Naive B cell (primary cell): ENCODE measurements at regions not wholly inside any gene's neighbourhood (a gene's known extent, or its start where the extent isn't known, plus 50 kb on each side); places are given as distances from the start of the nearest gene placed in this dataset.
"Not testable (repeated sequence)": the region's sequence is repeated elsewhere in the genome, so short reads cannot be mapped to it uniquely, and the experiment has no call there.

Experiments
- ATAC-seq, 2 donors: fragments of 150-1000 bp; cut with Tn5 transposase; 2 replicates each; pipeline ENCODE4 v1.10.0; 2021; ENCODE audit warnings: low read depth in 2 of 2, mild to moderate bottlenecking in 2 of 2, moderate library complexity in 2 of 2
- DNase-seq: peaks from one replicate; pipeline ENCODE4 v3.0.0; 2022
- H3K27ac Mint-ChIP-seq, 6 donors: one replicate each; pipeline ENCODE4 v1.8.0; 2020 to 2022; ENCODE audit warnings: mild to moderate bottlenecking in 6 of 6, mixed read lengths in 6 of 6, moderate library complexity in 5 of 6, inconsistent platforms in 2 of 6
- H3K27me3 Mint-ChIP-seq, 3 donors: one replicate each; pipeline ENCODE4 v1.8.0; 2021 to 2022; ENCODE audit warnings: mixed read lengths in 3 of 3, mild to moderate bottlenecking in 1 of 3
- H3K36me3 Mint-ChIP-seq, 2 donors: one replicate each; pipeline ENCODE4 v1.8.0; 2020 to 2022; ENCODE audit warnings: mixed read lengths in 2 of 2, inconsistent platforms in 1 of 2, mild to moderate bottlenecking in 1 of 2
- H3K4me1 Mint-ChIP-seq, 3 donors: one replicate each; pipeline ENCODE4 v1.8.0; 2020 to 2022; ENCODE audit warnings: mixed read lengths in 3 of 3, inconsistent platforms in 1 of 3, mild to moderate bottlenecking in 1 of 3, moderate library complexity in 1 of 3
- H3K4me3 Mint-ChIP-seq, 8 donors: one replicate each; pipeline ENCODE4 v1.8.0; 2020 to 2022; ENCODE audit warnings: mild to moderate bottlenecking in 8 of 8, mixed read lengths in 8 of 8, moderate library complexity in 8 of 8, inconsistent platforms in 2 of 8
- H3K9me3 Mint-ChIP-seq, 7 donors: one replicate each; pipeline ENCODE4 v1.8.0; 2020 to 2022; ENCODE audit warnings: mixed read lengths in 7 of 7, mild to moderate bottlenecking in 5 of 7, inconsistent platforms in 2 of 7, moderate library complexity in 1 of 7

GRCh38 chr11:13183094-13183825 is 94.3 kb upstream of the BMAL1 start:
- DNase-seq (no peak), ATAC-seq (no peak)
- Mint-ChIP-seq H3K4me3 (no peak overlapping the region), H3K9me3 (peaks cover 7 to 24% (median 13%) of the 10 kb centered on the region in 7 donors), H3K27ac (no peak overlapping the region), H3K27me3 (peaks cover 0 to 11% (median 0%) of the 10 kb centered on the region in 3 donors), H3K4me1 (peaks cover 0 to 2% (median 0%) of the 10 kb centered on the region in 3 donors), H3K36me3 (peaks cover 2 to 6% of the 10 kb centered on the region in 2 donors)

GRCh38 chr11:13183826-13184196 is 93.8 kb upstream of the BMAL1 start:
- Mint-ChIP-seq H3K27ac (no peak overlapping the region), H3K36me3 (peaks cover 7 to 12% of the 10 kb centered on the region in 2 donors), H3K9me3 (peaks cover 11 to 30% (median 19%) of the 10 kb centered on the region in 7 donors), H3K4me1 (peaks cover 0 to 2% (median 0%) of the 10 kb centered on the region in 3 donors), H3K27me3 (peaks cover 0 to 11% (median 0%) of the 10 kb centered on the region in 3 donors), H3K4me3 (no peak overlapping the region)
- no peak for DNase-seq
- no peak for ATAC-seq

- Mint-ChIP-seq H3K9me3 (peaks cover 12 to 32% (median 20%) of the 10 kb centered on the region in 7 donors), H3K4me3 (no peak overlapping the region), H3K27me3 (peaks cover 0 to 11% (median 0%) of the 10 kb centered on the region in 3 donors), H3K4me1 (peaks cover 0 to 2% (median 0%) of the 10 kb centered on the region in 3 donors), H3K27ac (no peak overlapping the region), H3K36me3 (peaks cover 8 to 12% of the 10 kb centered on the region in 2 donors)
- no peak for ATAC-seq
- DNase-seq: no peak
Measured at GRCh38 chr11:13184295-13184794, 93.2 kb upstream of the BMAL1 start.

- H3K4me1 Mint-ChIP-seq: peaks cover 0 to 2% (median 0%) of the 10 kb centered on the region in 3 donors
- no peak overlapping the region for H3K27ac Mint-ChIP-seq
- H3K27me3 Mint-ChIP-seq: peaks cover 0 to 16% (median 5%) of the 10 kb centered on the region in 3 donors
- H3K36me3 Mint-ChIP-seq: peaks cover 8 to 12% of the 10 kb centered on the region in 2 donors
- H3K9me3 Mint-ChIP-seq: peaks cover 13 to 44% (median 27%) of the 10 kb centered on the region in 7 donors
- no peak overlapping the region for H3K4me3 Mint-ChIP-seq
- DNase-seq: no peak
- no peak for ATAC-seq
Measured at GRCh38 chr11:13188179-13188578, 89.4 kb upstream of the BMAL1 start.

GRCh38 chr11:13189561-13190426 is 87.8 kb upstream of the BMAL1 start:
- Mint-ChIP-seq H3K4me1 (no peaks in the 10 kb centered on the region), H3K27ac (no peak overlapping the region), H3K27me3 (peaks cover 5 to 16% (median 6%) of the 10 kb centered on the region in 3 donors), H3K9me3 (peaks cover 13 to 48% (median 27%) of the 10 kb centered on the region in 7 donors), H3K4me3 (no peak overlapping the region), H3K36me3 (peaks cover 8 to 12% of the 10 kb centered on the region in 2 donors)
- ATAC-seq (no peak), DNase-seq (no peak)

- no peak for DNase-seq
- peaks cover 6 to 16% (median 14%) of the 10 kb centered on the region in 3 donors for H3K27me3 Mint-ChIP-seq
- no peak overlapping the region for H3K27ac Mint-ChIP-seq
- no peak overlapping the region for H3K4me3 Mint-ChIP-seq
- peaks cover 16 to 22% of the 10 kb centered on the region in 2 donors for H3K36me3 Mint-ChIP-seq
- H3K9me3 Mint-ChIP-seq: peaks cover 9 to 49% (median 40%) of the 10 kb centered on the region in 7 donors
- no peak for ATAC-seq
- H3K4me1 Mint-ChIP-seq: no peaks in the 10 kb centered on the region
Measured at GRCh38 chr11:13193613-13194012, 84.0 kb upstream of the BMAL1 start.

GRCh38 chr11:13197374-13197773 is 80.2 kb upstream of the BMAL1 start:
- H3K27ac Mint-ChIP-seq, H3K4me1 Mint-ChIP-seq, ATAC-seq, DNase-seq, H3K4me3 Mint-ChIP-seq: not testable (repeated sequence)
- Mint-ChIP-seq H3K9me3 (peaks cover 12 to 51% (median 37%) of the 10 kb centered on the region in 7 donors), H3K36me3 (peaks cover 18 to 29% of the 10 kb centered on the region in 2 donors), H3K27me3 (peaks cover 0 to 23% (median 10%) of the 10 kb centered on the region in 3 donors)

- H3K4me3 Mint-ChIP-seq: no peak overlapping the region
- no peak overlapping the region for H3K27ac Mint-ChIP-seq
- H3K4me1 Mint-ChIP-seq: peaks cover 11 to 13% (median 12%) of the 10 kb centered on the region in 3 donors
- DNase-seq (no peak), ATAC-seq (no peak)
- no peaks in the 10 kb centered on the region for H3K36me3 Mint-ChIP-seq
- peaks cover 0 to 7% (median 0%) of the 10 kb centered on the region in 7 donors for H3K9me3 Mint-ChIP-seq
- H3K27me3 Mint-ChIP-seq: peaks cover 3 to 24% (median 6%) of the 10 kb centered on the region in 3 donors
Measured at GRCh38 chr11:13205486-13205885, 72.1 kb upstream of the BMAL1 start.

- ATAC-seq (no peak), DNase-seq (no peak)
- Mint-ChIP-seq H3K36me3 (no peaks in the 10 kb centered on the region), H3K27ac (no peak overlapping the region), H3K27me3 (peaks cover 3 to 24% (median 6%) of the 10 kb centered on the region in 3 donors), H3K4me1 (peaks cover 11 to 13% (median 12%) of the 10 kb centered on the region in 3 donors), H3K4me3 (no peak overlapping the region), H3K9me3 (peaks cover 0 to 7% (median 0%) of the 10 kb centered on the region in 7 donors)
Measured at GRCh38 chr11:13206086-13206640, 71.4 kb upstream of the BMAL1 start.

GRCh38 chr11:13207270-13207664 is 70.3 kb upstream of the BMAL1 start:
- DNase-seq (no peak), ATAC-seq (no peak)
- Mint-ChIP-seq H3K9me3 (no peaks in the 10 kb centered on the region), H3K27ac (peak overlapping the region in 1 of 6 donors; percentile 28), H3K36me3 (no peaks in the 10 kb centered on the region), H3K4me3 (peak overlapping the region in 5 of 8 donors; percentile 1 to 47 (median 20)), H3K4me1 (peaks cover 11 to 13% (median 12%) of the 10 kb centered on the region in 3 donors), H3K27me3 (peaks cover 3 to 24% (median 6%) of the 10 kb centered on the region in 3 donors)

- Mint-ChIP-seq H3K9me3 (no peaks in the 10 kb centered on the region), H3K36me3 (no peaks in the 10 kb centered on the region), H3K27ac (peak overlapping the region in 4 of 6 donors; percentile 15 to 49 (median 20)), H3K27me3 (peaks cover 3 to 24% (median 6%) of the 10 kb centered on the region in 3 donors), H3K4me1 (peaks cover 11 to 13% (median 12%) of the 10 kb centered on the region in 3 donors), H3K4me3 (peak overlapping the region in 6 of 8 donors; percentile 20 to 60 (median 48))
- DNase-seq (no peak), ATAC-seq (no peak)
Measured at GRCh38 chr11:13207665-13208594, 69.7 kb upstream of the BMAL1 start.

- H3K9me3 Mint-ChIP-seq: no peaks in the 10 kb centered on the region
- H3K4me1 Mint-ChIP-seq: peaks cover 11 to 13% (median 12%) of the 10 kb centered on the region in 3 donors
- H3K4me3 Mint-ChIP-seq: no peak overlapping the region
- H3K27me3 Mint-ChIP-seq: peaks cover 3 to 24% (median 6%) of the 10 kb centered on the region in 3 donors
- no peaks in the 10 kb centered on the region for H3K36me3 Mint-ChIP-seq
- peak overlapping the region in 1 of 6 donors; percentile 55 for H3K27ac Mint-ChIP-seq
- ATAC-seq (no peak), DNase-seq (no peak)
Measured at GRCh38 chr11:13208921-13209320, 68.7 kb upstream of the BMAL1 start.
